ENCODE measurements at regions not wholly inside any gene's neighbourhood (a gene's known extent, or its start where the extent isn't known, plus 50 kb on each side); places are given as distances from the start of the nearest gene placed in this dataset.

- no peak for TF ChIP-seq NR3C1 (CRISPR knock-in tag; conservative IDR thresholded peaks at IDR 0.05; ENCODE audit: low read depth)
- TF ChIP-seq USF2 (CRISPR knock-in tag; IDR thresholded peaks at IDR 0.05) = no peak
- no peak for TF ChIP-seq CTCF (IDR thresholded peaks at IDR 0.05)
- no peak for TF ChIP-seq NFYB (CRISPR knock-in tag; conservative IDR thresholded peaks at IDR 0.05; ENCODE audit: low read depth)
- TF ChIP-seq, protein P1, sequence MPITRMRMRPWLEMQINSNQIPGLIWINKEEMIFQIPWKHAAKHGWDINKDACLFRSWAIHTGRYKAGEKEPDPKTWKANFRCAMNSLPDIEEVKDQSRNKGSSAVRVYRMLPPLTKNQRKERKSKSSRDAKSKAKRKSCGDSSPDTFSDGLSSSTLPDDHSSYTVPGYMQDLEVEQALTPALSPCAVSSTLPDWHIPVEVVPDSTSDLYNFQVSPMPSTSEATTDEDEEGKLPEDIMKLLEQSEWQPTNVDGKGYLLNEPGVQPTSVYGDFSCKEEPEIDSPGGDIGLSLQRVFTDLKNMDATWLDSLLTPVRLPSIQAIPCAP (CRISPR knock-in tag; IDR thresholded peaks at IDR 0.05) = no peak
These were observed 189.8 kb upstream of the CDH5 start for GRCh38 chr16:66176731-66177130.

Data from WTC11 (cell line).